Right atrium auricular region (tissue), 2 donors: ENCODE measurements at regions not wholly inside any gene's neighbourhood (a gene's known extent, or its start where the extent isn't known, plus 50 kb on each side); places are given as distances from the start of the nearest gene placed in this dataset.

Experiments used
- DNase-seq: peaks from one replicate; pipeline ENCODE4 v3.0.0-alpha.2; 2019; ENCODE audit warnings: low spot score
- H3K27ac ChIP-seq, 2 donors: fragments of 200-600 bp; sonication (generic); 1 replicate in 1 of 2; 2 replicates in 1 of 2; pipeline ENCODE4 v1.5.1; 2016 to 2019
- H3K27me3 ChIP-seq, 2 donors: fragments of 200-600 bp; sonication (generic); one replicate each; pipeline versions ENCODE4 v1.5.1 to v1.6.0; 2017 to 2019
- H3K36me3 ChIP-seq: fragments of 200-600 bp; sonication (generic); one replicate; pipeline ENCODE4 v1.5.1; 2016
- H3K4me1 ChIP-seq, 2 donors: fragments of 200-600 bp; sonication (generic); one replicate each; pipeline versions ENCODE4 v1.5.1 to v1.6.0; 2017 to 2019
- H3K4me3 ChIP-seq, 2 donors: fragments of 200-600 bp; sonication (generic); 1 replicate in 1 of 2; 2 replicates in 1 of 2; pipeline ENCODE4 v1.5.1; 2017 to 2019; ENCODE audit warnings: mild to moderate bottlenecking in 1 of 2, moderate library complexity in 1 of 2
- H3K9me3 ChIP-seq, 2 donors: fragments of 200-600 bp; sonication (generic); one replicate each; pipeline ENCODE4 v1.5.1; 2019
- CTCF ChIP-seq, 2 donors: fragments of 200-600 bp; sonication (generic); IDR thresholded peaks; one replicate each; pipeline ENCODE4 v1.5.1; 2019; ENCODE audit warnings: antibody characterized with exemption in 2 of 2

GRCh38 chr12:87853448-87854003, 175.7 kb downstream of the C12orf50 start:
- no peak overlapping the region for H3K4me3 ChIP-seq
- H3K36me3 ChIP-seq = no peaks in the 10 kb centered on the region
- TF ChIP-seq CTCF (IDR thresholded peaks at IDR 0.05) = no peak
- DNase-seq = no peak
- no peak overlapping the region for H3K27ac ChIP-seq
- H3K9me3 ChIP-seq = no peaks in the 10 kb centered on the region
- H3K27me3 ChIP-seq = no peaks in the 10 kb centered on the region
- H3K4me1 ChIP-seq = peaks cover 0 to under 1% of the 10 kb centered on the region in 2 donors

GRCh38 chr12:87849074-87849473, 180.1 kb downstream of the C12orf50 start:
- peaks cover 0 to 4% of the 10 kb centered on the region in 2 donors for H3K4me1 ChIP-seq
- H3K27me3 ChIP-seq = no peaks in the 10 kb centered on the region
- TF ChIP-seq CTCF (IDR thresholded peaks at IDR 0.05) = no peak
- H3K36me3 ChIP-seq = no peaks in the 10 kb centered on the region
- no peak overlapping the region for H3K27ac ChIP-seq
- DNase-seq = no peak
- H3K4me3 ChIP-seq = no peak overlapping the region
- H3K9me3 ChIP-seq = no peaks in the 10 kb centered on the region

GRCh38 chr12:87848248-87848868, 180.8 kb downstream of the C12orf50 start:
- DNase-seq = no peak
- peak; percentile 72 to 86 for TF ChIP-seq CTCF (IDR thresholded peaks at IDR 0.05)
- no peak overlapping the region for H3K4me3 ChIP-seq

GRCh38 chr12:87847147-87847546, 182.1 kb downstream of the C12orf50 start:
- H3K4me1 ChIP-seq = peaks cover 0 to 4% of the 10 kb centered on the region in 2 donors
- H3K27ac ChIP-seq = no peak overlapping the region
- H3K36me3 ChIP-seq = no peaks in the 10 kb centered on the region
- no peak for TF ChIP-seq CTCF (IDR thresholded peaks at IDR 0.05)
- H3K9me3 ChIP-seq = no peaks in the 10 kb centered on the region
- no peaks in the 10 kb centered on the region for H3K27me3 ChIP-seq
- H3K4me3 ChIP-seq = no peak overlapping the region
- no peak for DNase-seq

More at GRCh38 chr12:87848248-87848868, 180.8 kb downstream of the C12orf50 start:
- Histone ChIP-seq H3K4me1 (peaks cover 0 to 4% of the 10 kb centered on the region in 2 donors), H3K27ac (no peak overlapping the region), H3K36me3 (no peaks in the 10 kb centered on the region), H3K9me3 (no peaks in the 10 kb centered on the region), H3K27me3 (no peaks in the 10 kb centered on the region)

- H3K27ac ChIP-seq = no peak overlapping the region
- TF ChIP-seq CTCF (IDR thresholded peaks at IDR 0.05) = no peak
- no peaks in the 10 kb centered on the region for H3K9me3 ChIP-seq
- DNase-seq = no peak
- H3K4me3 ChIP-seq = no peak overlapping the region
- peaks cover 0 to 4% of the 10 kb centered on the region in 2 donors for H3K4me1 ChIP-seq
- no peaks in the 10 kb centered on the region for H3K27me3 ChIP-seq
- no peaks in the 10 kb centered on the region for H3K36me3 ChIP-seq
These were observed 183.2 kb downstream of the C12orf50 start for GRCh38 chr12:87846045-87846444.

GRCh38 chr12:87841935-87842334, 187.3 kb downstream of the C12orf50 start:
- Histone ChIP-seq H3K9me3 (no peaks in the 10 kb centered on the region), H3K27ac (no peak overlapping the region), H3K27me3 (no peaks in the 10 kb centered on the region), H3K36me3 (no peaks in the 10 kb centered on the region), H3K4me1 (no peaks in the 10 kb centered on the region), H3K4me3 (no peak overlapping the region)
- DNase-seq = no peak
- TF ChIP-seq CTCF (IDR thresholded peaks at IDR 0.05) = no peak
